Thyroid gland (tissue), 4 donors: ENCODE measurements at regions not wholly inside any gene's neighbourhood (a gene's known extent, or its start where the extent isn't known, plus 50 kb on each side); places are given as distances from the start of the nearest gene placed in this dataset.

Source experiments
- CTCF ChIP-seq, 6 experiments: fragments of 200-600 bp in 3 of 6; fragments of 450-650 bp in 3 of 6; sonication (generic) in 3 of 6; IDR thresholded peaks; one replicate each; pipeline ENCODE4 v1.5.1; 2016 to 2019; ENCODE audit warnings: antibody characterized with exemption in 6 of 6, mild to moderate bottlenecking in 2 of 6, inconsistent platforms in 1 of 6, moderate library complexity in 1 of 6
- POLR2A ChIP-seq, 2 donors: fragments of 450-650 bp; IDR thresholded peaks; one replicate each; pipeline ENCODE4 v1.6.1; 2017; ENCODE audit warnings: antibody characterized with exemption in 2 of 2, mild to moderate bottlenecking in 2 of 2, moderate library complexity in 1 of 2

- no peak for TF ChIP-seq CTCF (IDR thresholded peaks at IDR 0.05)
- no peak for TF ChIP-seq POLR2A (IDR thresholded peaks at IDR 0.05)
Measured at GRCh38 chr10:128466831-128467371, 340.7 kb upstream of the MKI67 start.
